Mesenchymal stem cell (in vitro differentiated cells and primary cell): ENCODE measurements at regions not wholly inside any gene's neighbourhood (a gene's known extent, or its start where the extent isn't known, plus 50 kb on each side); places are given as distances from the start of the nearest gene placed in this dataset.
A peak's percentile ranks its signal among the peaks of the same experiment; 100 is the strongest.

Source experiments
- DNase-seq: peaks from one replicate; pipeline ENCODE4 v3.0.0-alpha.2; 2013
- H2AFZ ChIP-seq: one replicate; pipeline ENCODE4 v1.6.1; 2013; ENCODE audit warnings: low read depth, mild to moderate bottlenecking, control low read depth, inconsistent platforms, low read length, moderate library complexity
- H2AK5ac ChIP-seq: 2 replicates; pipeline ENCODE4 v1.6.1; 2013; ENCODE audit warnings: low read length, moderate library complexity, mild to moderate bottlenecking, inconsistent platforms; ENCODE audit not compliant: severe bottlenecking
- H2BK120ac ChIP-seq: one replicate; pipeline ENCODE4 v1.6.1; 2013; ENCODE audit warnings: low read depth, mild to moderate bottlenecking, inconsistent platforms, low read length, moderate library complexity
- H2BK12ac ChIP-seq, 2 experiments: one replicate each; pipeline ENCODE4 v1.6.1; 2013; ENCODE audit warnings: inconsistent platforms in 2 of 2, low read length in 2 of 2, mild to moderate bottlenecking in 2 of 2, moderate library complexity in 2 of 2, control low read depth in 1 of 2
- H2BK15ac ChIP-seq: one replicate; pipeline ENCODE4 v1.6.1; 2013; ENCODE audit warnings: mild to moderate bottlenecking, low read depth, inconsistent platforms; ENCODE audit not compliant: poor library complexity, severe bottlenecking
- H2BK5ac ChIP-seq: 2 replicates; pipeline ENCODE4 v1.6.1; 2013; ENCODE audit warnings: low read depth, mild to moderate bottlenecking, low read length, control low read depth, inconsistent platforms; ENCODE audit not compliant: poor library complexity, severe bottlenecking
- H3K14ac ChIP-seq, 2 experiments: one replicate each; pipeline ENCODE4 v1.6.1; 2013; ENCODE audit warnings: inconsistent platforms in 2 of 2, low read length in 2 of 2, control low read depth in 1 of 2, mild to moderate bottlenecking in 1 of 2, moderate library complexity in 1 of 2
- H3K18ac ChIP-seq, 2 experiments: one replicate each; pipeline ENCODE4 v1.6.1; 2013; ENCODE audit warnings: inconsistent platforms in 2 of 2, low read length in 2 of 2, control low read depth in 1 of 2, low read depth in 1 of 2, mild to moderate bottlenecking in 1 of 2
- H3K23ac ChIP-seq, 2 experiments: one replicate each; pipeline ENCODE4 v1.6.1; 2013; ENCODE audit warnings: inconsistent platforms in 2 of 2, low read length in 2 of 2, mild to moderate bottlenecking in 2 of 2, moderate library complexity in 2 of 2, control low read depth in 1 of 2
- H3K27ac ChIP-seq: 2 replicates; pipeline ENCODE4 v1.5.1; 2013; ENCODE audit warnings: mild to moderate bottlenecking, moderate library complexity, low read length, control low read depth, inconsistent platforms; ENCODE audit not compliant: poor library complexity, severe bottlenecking
- H3K27me3 ChIP-seq, 2 experiments: 2 replicates each; pipeline versions ENCODE4 v1.6.1 to v1.7.0; 2013; ENCODE audit warnings: low read length in 2 of 2, mild to moderate bottlenecking in 2 of 2, moderate library complexity in 2 of 2, control low read depth in 1 of 2, inconsistent platforms in 1 of 2; ENCODE audit not compliant: control insufficient read depth in 1 of 2, insufficient read depth in 1 of 2
- H3K36me3 ChIP-seq, 2 experiments: 2 replicates each; pipeline versions ENCODE4 v1.6.1 to v1.7.0; 2013; ENCODE audit warnings: low read length in 2 of 2, control low read depth in 1 of 2, inconsistent platforms in 1 of 2, low read depth in 1 of 2, mild to moderate bottlenecking in 1 of 2; ENCODE audit not compliant: insufficient read depth in 2 of 2, control insufficient read depth in 1 of 2
- H3K4ac ChIP-seq, 2 experiments: one replicate each; pipeline ENCODE4 v1.6.1; 2013; ENCODE audit warnings: inconsistent platforms in 2 of 2, low read length in 2 of 2, mild to moderate bottlenecking in 2 of 2, moderate library complexity in 2 of 2, control low read depth in 1 of 2, low read depth in 1 of 2
- H3K4me1 ChIP-seq: 2 replicates; pipeline ENCODE4 v1.6.1; 2013; ENCODE audit warnings: low read depth, low read length, control low read depth; ENCODE audit not compliant: control insufficient read depth, insufficient read depth
- H3K4me2 ChIP-seq: 2 replicates; pipeline ENCODE4 v1.6.1; 2013; ENCODE audit warnings: low read length, mild to moderate bottlenecking, inconsistent platforms; ENCODE audit not compliant: poor library complexity, severe bottlenecking
- H3K4me3 ChIP-seq, 2 experiments: 2 replicates each; pipeline versions ENCODE4 v1.5.1 to v1.7.0; 2013; ENCODE audit warnings: low read length in 2 of 2, mild to moderate bottlenecking in 2 of 2, control low read depth in 1 of 2, low read depth in 1 of 2; ENCODE audit not compliant: insufficient read depth in 1 of 2
- H3K79me1 ChIP-seq: replicated peaks from 2 replicates; pipeline ENCODE4 v1.6.1; 2013; ENCODE audit warnings: mild to moderate bottlenecking, control low read depth, low read length, inconsistent platforms; ENCODE audit not compliant: poor library complexity, severe bottlenecking
- H3K9ac ChIP-seq: 2 replicates; pipeline ENCODE4 v1.7.0; 2013; ENCODE audit warnings: mild to moderate bottlenecking, low read length, moderate library complexity
- H3K9me3 ChIP-seq: 2 replicates; pipeline ENCODE4 v1.7.0; 2013; ENCODE audit warnings: mild to moderate bottlenecking, low read length; ENCODE audit not compliant: control insufficient read depth
- H4K8ac ChIP-seq: one replicate; pipeline ENCODE4 v1.6.1; 2013; ENCODE audit warnings: inconsistent platforms, mild to moderate bottlenecking, low read length, moderate library complexity
- H4K91ac ChIP-seq: one replicate; pipeline ENCODE4 v1.6.1; 2013; ENCODE audit warnings: mild to moderate bottlenecking, low read length, inconsistent platforms
- WGBS: methylation state at CpG from one replicate; pipeline ENCODE4 v1.1.7; 2013; ENCODE audit warnings: mixed read lengths; 5-methylcytosine and 5-hydroxymethylcytosine counted together

DNA sequence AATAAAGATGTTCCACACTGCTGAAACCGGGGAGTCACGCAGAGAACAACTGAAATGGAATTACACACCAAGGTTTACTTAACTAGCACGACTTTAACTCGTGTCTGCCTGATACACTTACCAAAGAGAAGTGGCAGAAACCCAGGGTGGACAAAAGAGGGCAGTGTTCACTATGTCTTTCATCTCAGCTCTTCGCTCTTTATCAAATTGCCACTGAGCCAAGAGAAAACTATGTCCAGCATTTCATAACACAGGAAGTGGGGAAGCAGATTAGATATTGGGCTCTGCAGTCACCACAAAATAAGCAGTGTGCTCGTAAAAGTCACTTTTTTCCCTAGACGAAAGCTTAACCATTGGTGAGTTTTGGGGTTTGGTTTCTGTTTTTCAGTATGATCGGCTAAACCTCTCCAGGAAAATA lies 155.7 kb downstream of the CHIC2 start:
- Histone ChIP-seq H3K4me2 (peak overlapping the region; percentile 67), H3K4ac (peak overlapping the region in 1 of 2 experiments; percentile 13), H2AFZ (no peak overlapping the region), H2BK120ac (peak overlapping the region; percentile 90), H4K91ac (no peak overlapping the region), H2BK15ac (peak overlapping the region; percentile 64), H3K14ac (no peak overlapping the region), H3K27ac (no peak overlapping the region), H2BK12ac (peak overlapping the region in 1 of 2 experiments; percentile 90), H3K18ac (peak overlapping the region; percentile 4 to 98), H3K4me1 (no peaks in the 10 kb centered on the region), H3K9me3 (no peaks in the 10 kb centered on the region), H3K9ac (peak overlapping the region; percentile 84), H3K36me3 (no peaks in the 10 kb centered on the region), H3K4me3 (peak overlapping the region in 1 of 2 experiments; percentile 68), H3K23ac (no peak overlapping the region), H4K8ac (peak overlapping the region; percentile 79), H3K79me1 (no peaks in the 10 kb centered on the region), H3K27me3 (no peaks in the 10 kb centered on the region), H2AK5ac (no peak overlapping the region), H2BK5ac (no peak overlapping the region)
- WGBS: 0% methylated on average over 6 of the region's 8 CpGs
- DNase-seq: peak; percentile 95

DNA sequence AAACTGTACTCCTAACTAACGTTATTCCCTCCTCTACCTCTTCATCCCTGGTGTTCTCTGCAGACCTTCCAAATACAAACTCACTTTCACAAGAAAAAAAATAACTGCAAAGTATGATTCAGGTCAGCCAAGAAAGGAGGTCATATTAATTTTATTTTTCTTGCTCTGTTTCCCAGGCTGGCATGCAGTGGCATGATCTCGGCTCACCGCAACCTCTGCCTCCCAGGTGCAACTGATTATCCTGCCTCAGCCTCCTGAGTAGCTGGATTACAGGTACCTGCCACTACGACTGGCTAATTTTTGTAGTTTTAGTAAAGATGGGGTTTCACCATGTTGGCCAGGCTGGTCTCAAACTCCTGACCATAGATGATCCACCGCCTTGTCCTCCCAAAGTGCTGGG lies 156.6 kb downstream of the CHIC2 start:
- Histone ChIP-seq H3K4me2 (no peak overlapping the region), H2BK5ac (no peak overlapping the region), H3K18ac (no peak overlapping the region), H2BK15ac (no peak overlapping the region), H3K27ac (no peak overlapping the region), H3K9ac (peak overlapping the region; percentile 84), H4K8ac (peak overlapping the region; percentile 19), H3K27me3 (no peaks in the 10 kb centered on the region), H4K91ac (peak overlapping the region; percentile 18), H3K14ac (no peak overlapping the region), H3K4me3 (no peak overlapping the region), H2AK5ac (no peak overlapping the region), H2BK12ac (peak overlapping the region; percentile 11 to 94), H3K36me3 (no peaks in the 10 kb centered on the region), H2BK120ac (peak overlapping the region; percentile 15), H3K4me1 (no peaks in the 10 kb centered on the region), H3K4ac (no peak overlapping the region), H3K79me1 (no peaks in the 10 kb centered on the region), H3K9me3 (no peaks in the 10 kb centered on the region), H3K23ac (no peak overlapping the region), H2AFZ (no peak overlapping the region)
- WGBS: 95% methylated on average over 4 of the region's 5 CpGs
- no peak for DNase-seq

GRCh38 chr4:53906606-53907190 lies 157.7 kb downstream of the CHIC2 start:
- peak overlapping the region; percentile 84 for H3K9ac ChIP-seq
- H3K4me3 ChIP-seq: peak overlapping the region in 1 of 2 experiments; percentile 73
- no peak overlapping the region for H3K18ac ChIP-seq
- no peak overlapping the region for H2AFZ ChIP-seq
- H3K4ac ChIP-seq: no peak overlapping the region
- no peaks in the 10 kb centered on the region for H3K27me3 ChIP-seq
- H3K9me3 ChIP-seq: no peaks in the 10 kb centered on the region
- H3K14ac ChIP-seq: no peak overlapping the region
- no peak overlapping the region for H3K27ac ChIP-seq
- H2BK120ac ChIP-seq: peak overlapping the region; percentile 64
- H2AK5ac ChIP-seq: no peak overlapping the region
- H2BK5ac ChIP-seq: no peak overlapping the region
- WGBS: 31% methylated on average over 3 of the region's 6 CpGs
- no peaks in the 10 kb centered on the region for H3K36me3 ChIP-seq
- DNase-seq: no peak
- H3K23ac ChIP-seq: no peak overlapping the region
- H4K91ac ChIP-seq: no peak overlapping the region
- H3K79me1 ChIP-seq: no peaks in the 10 kb centered on the region
- H3K4me2 ChIP-seq: no peak overlapping the region
- H4K8ac ChIP-seq: no peak overlapping the region
- no peak overlapping the region for H2BK15ac ChIP-seq
- H2BK12ac ChIP-seq: peak overlapping the region in 1 of 2 experiments; percentile 31
- no peaks in the 10 kb centered on the region for H3K4me1 ChIP-seq

DNA sequence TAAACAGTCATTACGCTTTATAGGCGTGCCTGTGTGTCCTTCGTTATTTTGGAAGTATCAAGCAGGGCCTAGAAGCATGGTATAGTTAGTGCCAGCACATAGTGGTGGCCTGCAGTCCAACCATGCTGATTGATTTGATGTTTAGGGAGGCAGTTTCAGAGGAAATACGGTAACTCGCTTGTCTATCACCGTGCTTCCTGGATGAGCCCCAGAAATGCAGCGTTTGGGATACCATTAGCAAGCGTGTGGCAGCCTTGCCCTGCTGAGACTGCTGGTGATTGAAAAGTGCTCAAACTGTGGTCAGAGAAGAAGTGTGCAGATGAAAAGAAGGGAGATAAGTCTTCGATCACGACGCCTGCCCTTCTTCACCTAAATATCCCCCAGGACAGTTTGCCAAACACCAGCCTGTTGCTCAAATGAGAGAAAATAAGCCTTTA lies 158.4 kb downstream of the CHIC2 start:
- DNase-seq: peak; percentile 88
- Histone ChIP-seq H2BK12ac (peak overlapping the region; percentile 65 to 84), H4K91ac (peak overlapping the region; percentile 36), H3K36me3 (no peaks in the 10 kb centered on the region), H3K18ac (peak overlapping the region; percentile 70 to 71), H3K14ac (no peak overlapping the region), H2BK15ac (no peak overlapping the region), H3K79me1 (no peaks in the 10 kb centered on the region), H3K9me3 (no peaks in the 10 kb centered on the region), H3K4me3 (peak overlapping the region in 1 of 2 experiments; percentile 73), H3K27me3 (no peaks in the 10 kb centered on the region), H2AK5ac (no peak overlapping the region), H2BK120ac (peak overlapping the region; percentile 90), H3K27ac (no peak overlapping the region), H2AFZ (no peak overlapping the region), H3K4me1 (no peaks in the 10 kb centered on the region), H4K8ac (peak overlapping the region; percentile 16), H3K23ac (no peak overlapping the region), H3K9ac (peak overlapping the region; percentile 84), H3K4ac (peak overlapping the region; percentile 29 to 69), H3K4me2 (peak overlapping the region; percentile 40), H2BK5ac (no peak overlapping the region)
- WGBS: 7% methylated on average over 11 of the region's 11 CpGs
